ENCODE measurements at regions not wholly inside any gene's neighbourhood (a gene's known extent, or its start where the extent isn't known, plus 50 kb on each side); places are given as distances from the start of the nearest gene placed in this dataset.

DNA sequence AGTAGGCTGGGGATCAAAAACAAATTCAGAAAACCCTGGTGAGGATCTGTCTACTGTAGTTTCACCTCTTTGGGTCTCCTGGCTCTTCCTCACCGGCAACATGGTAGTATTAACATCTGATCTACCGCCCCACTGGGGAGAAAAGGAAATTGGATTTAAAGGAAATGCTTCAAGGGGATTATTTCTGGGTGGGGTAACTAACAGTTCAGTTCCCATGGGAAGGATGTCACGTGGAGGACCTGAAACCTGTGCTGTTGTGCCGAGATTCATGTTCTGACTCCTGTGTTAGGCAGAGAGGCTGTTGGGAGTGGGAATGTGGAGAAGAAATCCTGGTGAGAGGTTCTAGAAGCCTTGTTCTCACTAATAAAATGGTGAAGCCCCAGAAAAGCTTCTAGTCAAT, 254.4 kb downstream of the BCOR start:
- Histone ChIP-seq H3K36me3 (ENCODE audit: control insufficient read depth in 3 of 3, insufficient read depth in 3 of 3, low read length in 3 of 3) (no peaks in the 10 kb centered on the region), H3K4me3 (ENCODE audit: low read length in 3 of 3) (no peak overlapping the region), H3K4me1 (ENCODE audit: control insufficient read depth in 3 of 3, insufficient read depth in 3 of 3, low read length in 3 of 3) (no peaks in the 10 kb centered on the region), H3K27ac (ENCODE audit: low read depth, low read length) (no peak overlapping the region), H3K9me3 (ENCODE audit: control insufficient read depth in 3 of 3, low read length in 3 of 3) (no peaks in the 10 kb centered on the region), H3K9ac (ENCODE audit: low read depth in 1 of 3, low read length in 3 of 3) (no peak overlapping the region), H3K27me3 (ENCODE audit: control insufficient read depth in 3 of 3, insufficient read depth in 3 of 3, low read length in 3 of 3) (peaks cover 0 to 4% (median 0%) of the 10 kb centered on the region in 3 donors)

DNA sequence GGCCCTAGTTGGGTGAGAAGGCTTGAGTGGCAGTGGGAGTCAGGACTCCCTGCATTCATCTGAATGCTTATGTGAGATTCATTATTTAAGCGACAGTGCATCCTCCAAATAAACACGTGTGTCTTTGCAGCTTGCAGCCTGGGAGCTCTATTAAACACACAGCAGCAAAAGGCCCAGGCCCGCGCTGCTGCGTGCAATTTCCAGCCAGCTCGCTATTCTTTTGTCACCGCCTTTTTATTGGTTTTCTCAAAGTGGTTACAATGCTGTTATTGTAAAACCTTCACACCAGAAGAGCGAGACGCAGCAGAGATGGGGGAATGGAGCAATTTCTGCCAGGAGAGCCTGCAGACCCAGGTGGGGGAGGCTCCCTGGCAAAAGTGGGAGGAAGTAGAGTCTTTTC, 252.5 kb downstream of the BCOR start:
- no peaks in the 10 kb centered on the region for H3K36me3 ChIP-seq (ENCODE audit: control insufficient read depth in 3 of 3, insufficient read depth in 3 of 3, low read length in 3 of 3)
- no peak overlapping the region for H3K9ac ChIP-seq (ENCODE audit: low read depth in 1 of 3, low read length in 3 of 3)
- no peak overlapping the region for H3K27ac ChIP-seq (ENCODE audit: low read depth, low read length)
- no peaks in the 10 kb centered on the region for H3K4me1 ChIP-seq (ENCODE audit: control insufficient read depth in 3 of 3, insufficient read depth in 3 of 3, low read length in 3 of 3)
- H3K27me3 ChIP-seq (ENCODE audit: control insufficient read depth in 3 of 3, insufficient read depth in 3 of 3, low read length in 3 of 3) = peaks cover 0 to 4% (median 0%) of the 10 kb centered on the region in 3 donors
- H3K4me3 ChIP-seq (ENCODE audit: low read length in 3 of 3) = no peak overlapping the region
- H3K9me3 ChIP-seq (ENCODE audit: control insufficient read depth in 3 of 3, low read length in 3 of 3) = no peaks in the 10 kb centered on the region

GRCh38 chrX:39846460-39846859, 251.3 kb downstream of the BCOR start:
- no peaks in the 10 kb centered on the region for H3K36me3 ChIP-seq (ENCODE audit: control insufficient read depth in 3 of 3, insufficient read depth in 3 of 3, low read length in 3 of 3)
- H3K9ac ChIP-seq (ENCODE audit: low read depth in 1 of 3, low read length in 3 of 3) = no peak overlapping the region
- H3K27me3 ChIP-seq (ENCODE audit: control insufficient read depth in 3 of 3, insufficient read depth in 3 of 3, low read length in 3 of 3) = no peaks in the 10 kb centered on the region
- no peaks in the 10 kb centered on the region for H3K4me1 ChIP-seq (ENCODE audit: control insufficient read depth in 3 of 3, insufficient read depth in 3 of 3, low read length in 3 of 3)
- no peak overlapping the region for H3K27ac ChIP-seq (ENCODE audit: low read depth, low read length)
- no peak overlapping the region for H3K4me3 ChIP-seq (ENCODE audit: low read length in 3 of 3)
- H3K9me3 ChIP-seq (ENCODE audit: control insufficient read depth in 3 of 3, low read length in 3 of 3) = no peaks in the 10 kb centered on the region

- H3K4me3 ChIP-seq (ENCODE audit: low read length in 3 of 3) = no peak overlapping the region
- H3K4me1 ChIP-seq (ENCODE audit: control insufficient read depth in 3 of 3, insufficient read depth in 3 of 3, low read length in 3 of 3) = no peaks in the 10 kb centered on the region
- H3K9me3 ChIP-seq (ENCODE audit: control insufficient read depth in 3 of 3, low read length in 3 of 3) = no peaks in the 10 kb centered on the region
- no peak overlapping the region for H3K9ac ChIP-seq (ENCODE audit: low read depth in 1 of 3, low read length in 3 of 3)
- H3K27me3 ChIP-seq (ENCODE audit: control insufficient read depth in 3 of 3, insufficient read depth in 3 of 3, low read length in 3 of 3) = no peaks in the 10 kb centered on the region
- no peaks in the 10 kb centered on the region for H3K36me3 ChIP-seq (ENCODE audit: control insufficient read depth in 3 of 3, insufficient read depth in 3 of 3, low read length in 3 of 3)
- H3K27ac ChIP-seq (ENCODE audit: low read depth, low read length) = no peak overlapping the region
Observed at GRCh38 chrX:39848243-39848642, 249.5 kb downstream of the BCOR start.

GRCh38 chrX:39848900-39849299, 248.9 kb downstream of the BCOR start:
- Histone ChIP-seq H3K27me3 (ENCODE audit: control insufficient read depth in 3 of 3, insufficient read depth in 3 of 3, low read length in 3 of 3) (no peaks in the 10 kb centered on the region), H3K4me1 (ENCODE audit: control insufficient read depth in 3 of 3, insufficient read depth in 3 of 3, low read length in 3 of 3) (no peaks in the 10 kb centered on the region), H3K9ac (ENCODE audit: low read depth in 1 of 3, low read length in 3 of 3) (no peak overlapping the region), H3K27ac (ENCODE audit: low read depth, low read length) (no peak overlapping the region), H3K36me3 (ENCODE audit: control insufficient read depth in 3 of 3, insufficient read depth in 3 of 3, low read length in 3 of 3) (no peaks in the 10 kb centered on the region), H3K4me3 (ENCODE audit: low read length in 3 of 3) (no peak overlapping the region), H3K9me3 (ENCODE audit: control insufficient read depth in 3 of 3, low read length in 3 of 3) (no peaks in the 10 kb centered on the region)

GRCh38 chrX:39850209-39850608, 247.5 kb downstream of the BCOR start:
- H3K27ac ChIP-seq (ENCODE audit: low read depth, low read length) = no peak overlapping the region
- H3K4me3 ChIP-seq (ENCODE audit: low read length in 3 of 3) = no peak overlapping the region
- H3K27me3 ChIP-seq (ENCODE audit: control insufficient read depth in 3 of 3, insufficient read depth in 3 of 3, low read length in 3 of 3) = no peaks in the 10 kb centered on the region
- H3K9me3 ChIP-seq (ENCODE audit: control insufficient read depth in 3 of 3, low read length in 3 of 3) = no peaks in the 10 kb centered on the region
- no peaks in the 10 kb centered on the region for H3K36me3 ChIP-seq (ENCODE audit: control insufficient read depth in 3 of 3, insufficient read depth in 3 of 3, low read length in 3 of 3)
- no peak overlapping the region for H3K9ac ChIP-seq (ENCODE audit: low read depth in 1 of 3, low read length in 3 of 3)
- peaks cover 0 to under 1% (median 0%) of the 10 kb centered on the region in 3 donors for H3K4me1 ChIP-seq (ENCODE audit: control insufficient read depth in 3 of 3, insufficient read depth in 3 of 3, low read length in 3 of 3)

- Histone ChIP-seq H3K27me3 (ENCODE audit: control insufficient read depth in 3 of 3, insufficient read depth in 3 of 3, low read length in 3 of 3) (no peaks in the 10 kb centered on the region), H3K27ac (ENCODE audit: low read depth, low read length) (no peak overlapping the region)
Observed at GRCh38 chrX:39850630-39851152, 247.1 kb downstream of the BCOR start.

DNA sequence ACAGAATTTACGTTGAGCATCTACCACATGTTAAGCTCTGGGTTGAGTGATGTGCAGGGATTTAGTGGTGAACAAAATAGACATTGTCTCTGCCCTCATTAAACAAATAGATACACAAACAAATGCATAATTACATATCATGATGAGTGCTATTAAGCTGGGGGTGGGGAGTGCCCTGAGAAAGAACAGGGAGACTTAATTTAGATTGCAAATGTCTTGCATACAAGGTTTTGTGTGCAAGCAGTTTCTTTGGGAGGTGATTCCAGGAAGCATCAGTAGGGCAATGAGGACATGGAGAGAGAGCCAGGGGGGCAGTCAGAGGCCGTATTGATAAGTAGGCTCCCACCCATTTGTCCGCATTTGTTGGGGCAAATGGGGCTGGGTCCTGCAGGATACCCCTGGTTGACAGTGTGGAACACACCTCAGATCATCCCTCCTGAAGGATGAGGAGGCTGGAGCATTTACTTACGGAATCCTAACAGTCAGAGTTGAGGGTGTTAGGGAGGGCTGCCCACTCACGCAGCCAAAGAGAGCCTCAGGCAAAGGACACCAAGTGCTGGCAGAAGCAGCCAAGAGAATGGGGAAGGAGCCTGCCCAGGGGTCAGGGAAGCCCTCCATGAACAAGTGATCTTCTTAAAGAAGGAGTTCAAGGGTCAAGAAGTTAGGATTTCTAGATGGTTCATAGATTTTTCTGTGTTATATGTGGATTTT, 245.9 kb downstream of the BCOR start:
- no peak overlapping the region for H3K27ac ChIP-seq (ENCODE audit: low read depth, low read length)

More at GRCh38 chrX:39850630-39851152, 247.1 kb downstream of the BCOR start:
- Histone ChIP-seq H3K9ac (ENCODE audit: low read depth in 1 of 3, low read length in 3 of 3) (no peak overlapping the region), H3K4me3 (ENCODE audit: low read length in 3 of 3) (no peak overlapping the region), H3K9me3 (ENCODE audit: control insufficient read depth in 3 of 3, low read length in 3 of 3) (no peaks in the 10 kb centered on the region), H3K36me3 (ENCODE audit: control insufficient read depth in 3 of 3, insufficient read depth in 3 of 3, low read length in 3 of 3) (no peaks in the 10 kb centered on the region), H3K4me1 (ENCODE audit: control insufficient read depth in 3 of 3, insufficient read depth in 3 of 3, low read length in 3 of 3) (peaks cover 2 to 5% (median 4%) of the 10 kb centered on the region in 3 donors)

GRCh38 chrX:39852491-39852890, 245.3 kb downstream of the BCOR start:
- H3K9me3 ChIP-seq (ENCODE audit: control insufficient read depth in 3 of 3, low read length in 3 of 3) = no peaks in the 10 kb centered on the region
- H3K27me3 ChIP-seq (ENCODE audit: control insufficient read depth in 3 of 3, insufficient read depth in 3 of 3, low read length in 3 of 3) = no peaks in the 10 kb centered on the region
- no peak overlapping the region for H3K27ac ChIP-seq (ENCODE audit: low read depth, low read length)
- no peak overlapping the region for H3K4me3 ChIP-seq (ENCODE audit: low read length in 3 of 3)
- H3K36me3 ChIP-seq (ENCODE audit: control insufficient read depth in 3 of 3, insufficient read depth in 3 of 3, low read length in 3 of 3) = no peaks in the 10 kb centered on the region
- no peak overlapping the region for H3K9ac ChIP-seq (ENCODE audit: low read depth in 1 of 3, low read length in 3 of 3)
- H3K4me1 ChIP-seq (ENCODE audit: control insufficient read depth in 3 of 3, insufficient read depth in 3 of 3, low read length in 3 of 3) = peaks cover 7 to 15% (median 13%) of the 10 kb centered on the region in 3 donors

More for the DNA sequence above, 245.9 kb downstream of the BCOR start:
- Histone ChIP-seq H3K27me3 (ENCODE audit: control insufficient read depth in 3 of 3, insufficient read depth in 3 of 3, low read length in 3 of 3) (no peaks in the 10 kb centered on the region), H3K9me3 (ENCODE audit: control insufficient read depth in 3 of 3, low read length in 3 of 3) (no peaks in the 10 kb centered on the region), H3K9ac (ENCODE audit: low read depth in 1 of 3, low read length in 3 of 3) (no peak overlapping the region), H3K36me3 (ENCODE audit: control insufficient read depth in 3 of 3, insufficient read depth in 3 of 3, low read length in 3 of 3) (no peaks in the 10 kb centered on the region), H3K4me1 (ENCODE audit: control insufficient read depth in 3 of 3, insufficient read depth in 3 of 3, low read length in 3 of 3) (peaks cover 7 to 14% (median 13%) of the 10 kb centered on the region in 3 donors), H3K4me3 (ENCODE audit: low read length in 3 of 3) (no peak overlapping the region)

DNA sequence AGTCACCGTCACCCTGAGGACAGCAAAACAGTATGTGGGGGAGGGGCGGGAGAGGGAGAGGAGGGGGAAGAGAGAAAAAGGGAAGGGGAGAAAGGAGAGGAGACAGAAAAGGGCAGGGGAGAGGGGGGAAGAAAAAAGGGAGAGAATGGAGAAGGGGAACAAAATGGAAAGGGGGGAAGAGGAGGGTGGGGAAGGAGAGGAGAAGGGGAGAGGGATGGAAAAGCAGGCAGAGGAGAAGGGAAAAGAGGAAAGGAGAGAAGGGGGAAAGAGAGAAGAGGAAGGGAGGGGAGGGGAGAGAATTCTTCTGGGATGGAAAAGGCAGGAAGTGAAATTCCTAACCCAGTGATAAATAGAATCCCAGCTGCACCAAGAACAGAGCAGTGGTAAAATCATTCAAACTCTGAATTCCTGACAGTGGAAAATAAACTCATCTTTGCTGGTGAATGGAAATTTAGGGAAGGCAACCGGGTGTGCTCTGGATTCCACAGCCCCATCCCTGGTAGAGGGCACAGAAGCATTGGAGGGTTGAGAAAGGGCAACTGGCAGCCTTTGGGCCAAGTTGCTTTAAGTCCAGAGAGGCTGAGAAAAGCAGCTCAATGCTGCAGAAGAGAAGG, 244.2 kb downstream of the BCOR start:
- no peak overlapping the region for H3K4me3 ChIP-seq (ENCODE audit: low read length in 3 of 3)
- H3K9me3 ChIP-seq (ENCODE audit: control insufficient read depth in 3 of 3, low read length in 3 of 3) = no peaks in the 10 kb centered on the region
- no peaks in the 10 kb centered on the region for H3K36me3 ChIP-seq (ENCODE audit: control insufficient read depth in 3 of 3, insufficient read depth in 3 of 3, low read length in 3 of 3)
- no peaks in the 10 kb centered on the region for H3K27me3 ChIP-seq (ENCODE audit: control insufficient read depth in 3 of 3, insufficient read depth in 3 of 3, low read length in 3 of 3)
- H3K4me1 ChIP-seq (ENCODE audit: control insufficient read depth in 3 of 3, insufficient read depth in 3 of 3, low read length in 3 of 3) = peaks cover 7 to 15% (median 13%) of the 10 kb centered on the region in 3 donors
- H3K27ac ChIP-seq (ENCODE audit: low read depth, low read length) = no peak overlapping the region
- no peak overlapping the region for H3K9ac ChIP-seq (ENCODE audit: low read depth in 1 of 3, low read length in 3 of 3)

All from skeletal muscle tissue (tissue), 3 donors.